IMR-90 (cell line): ENCODE measurements at regions not wholly inside any gene's neighbourhood (a gene's known extent, or its start where the extent isn't known, plus 50 kb on each side); places are given as distances from the start of the nearest gene placed in this dataset.

Source experiments
- ATAC-seq: fragments of 200-7000 bp; cut with Tn5 transposase; 2 replicates; pipeline ENCODE4 v1.9.1; 2020; ENCODE audit warnings: low read depth, mild to moderate bottlenecking, moderate library complexity
- BruUV-seq: library from RNA; stranded (reverse); fragments of 400-500 nt; replicated peaks from 2 replicates; lab custom pipeline; 2021; lab: Mats Ljungman, UMichigan
- CTCF ChIA-PET: fragments of 300-600 bp; formaldehyde crosslinking; extraction: SDS; loops from one replicate; lab custom pipeline; 2021; ENCODE audit warnings: antibody characterized with exemption; lab: Yijun Ruan, JAX
- POLR2A ChIA-PET: fragments of 300-600 bp; sonication (Branson Sonifier 250); formaldehyde crosslinking; loops from one replicate; lab custom pipeline; 2022; ENCODE audit warnings: antibody characterized with exemption; ENCODE audit not compliant: unreplicated experiment; lab: Charles Lee
- DNase-seq: peaks from one replicate; pipeline ENCODE4 v3.0.0; 2013
- H2AFZ ChIP-seq: replicated peaks from 2 replicates; pipeline ENCODE3; 2013; ENCODE audit warnings: low read length, mild to moderate bottlenecking; ENCODE audit not compliant: poor library complexity
- H2AK5ac ChIP-seq: 2 replicates; pipeline ENCODE4 v1.6.1; 2013; ENCODE audit warnings: low read depth, low read length, inconsistent platforms
- H2AK9ac ChIP-seq: replicated peaks from 2 replicates; pipeline ENCODE3; 2013; ENCODE audit warnings: mild to moderate bottlenecking, low read depth, low read length, moderate library complexity; ENCODE audit not compliant: poor library complexity
- H2BK120ac ChIP-seq: 2 replicates; pipeline ENCODE4 v1.6.1; 2013; ENCODE audit warnings: low read depth, low read length, inconsistent platforms
- H2BK15ac ChIP-seq: 3 replicates; pipeline ENCODE4 v1.6.1; 2013; ENCODE audit warnings: low read depth, low read length, inconsistent platforms
- H2BK20ac ChIP-seq: 2 replicates; pipeline ENCODE4 v1.6.1; 2013; ENCODE audit warnings: low read depth, mild to moderate bottlenecking, inconsistent platforms, low read length, moderate library complexity
- H2BK5ac ChIP-seq: 2 replicates; pipeline ENCODE4 v1.6.1; 2013; ENCODE audit warnings: mild to moderate bottlenecking, low read depth, low read length, inconsistent platforms; ENCODE audit not compliant: poor library complexity, severe bottlenecking
- H3K14ac ChIP-seq: replicated peaks from 2 replicates; pipeline ENCODE4 v1.6.1; 2013; ENCODE audit warnings: low read depth, low read length, inconsistent platforms
- H3K18ac ChIP-seq: 2 replicates; pipeline ENCODE4 v1.6.1; 2013; ENCODE audit warnings: low read depth, low read length, control low read depth
- H3K23ac ChIP-seq: 2 replicates; pipeline ENCODE4 v1.6.1; 2013; ENCODE audit warnings: low read depth, low read length, inconsistent platforms
- H3K27ac ChIP-seq: 2 replicates; pipeline ENCODE4 v1.5.1; 2013; ENCODE audit warnings: mild to moderate bottlenecking, control low read depth, low read length; ENCODE audit not compliant: insufficient read depth
- H3K27me3 ChIP-seq: 2 replicates; pipeline ENCODE4 v1.6.1; 2013; ENCODE audit warnings: low read length; ENCODE audit not compliant: control insufficient read depth, insufficient read depth
- H3K36me3 ChIP-seq: 2 replicates; pipeline ENCODE4 v1.6.1; 2013; ENCODE audit warnings: low read length, mixed read lengths; ENCODE audit not compliant: control insufficient read depth, insufficient read depth
- H3K4ac ChIP-seq: 2 replicates; pipeline ENCODE4 v1.6.1; 2013; ENCODE audit warnings: low read depth, low read length, inconsistent platforms
- H3K4me1 ChIP-seq: 2 replicates; pipeline ENCODE4 v1.6.1; 2013; ENCODE audit warnings: low read length, mixed read lengths; ENCODE audit not compliant: control insufficient read depth, insufficient read depth
- H3K4me2 ChIP-seq: 2 replicates; pipeline ENCODE4 v1.6.1; 2013; ENCODE audit warnings: low read depth, mild to moderate bottlenecking, control low read depth, low read length, moderate library complexity
- H3K4me3 ChIP-seq: 2 replicates; pipeline ENCODE4 v1.5.1; 2013; ENCODE audit warnings: low read depth, mild to moderate bottlenecking, control low read depth, low read length, moderate library complexity; ENCODE audit not compliant: insufficient read depth
- H3K56ac ChIP-seq: 2 replicates; pipeline ENCODE4 v1.6.1; 2013; ENCODE audit warnings: low read length, inconsistent platforms; ENCODE audit not compliant: insufficient read depth; ENCODE audit errors: extremely low read depth
- H3K79me1 ChIP-seq, 2 experiments: 2 replicates each; pipeline ENCODE4 v1.6.1; 2013; ENCODE audit warnings: low read length in 2 of 2, inconsistent platforms in 1 of 2, low read depth in 1 of 2
- H3K9ac ChIP-seq: 2 replicates; pipeline ENCODE4 v1.6.1; 2013; ENCODE audit warnings: low read depth, low read length, control low read depth
- H3K9me1 ChIP-seq: 2 replicates; pipeline ENCODE4 v1.6.1; 2013; ENCODE audit warnings: low read length, inconsistent platforms; ENCODE audit not compliant: insufficient read depth
- H3K9me3 ChIP-seq: 2 replicates; pipeline ENCODE4 v1.6.1; 2013; ENCODE audit warnings: low read length; ENCODE audit not compliant: control insufficient read depth, insufficient read depth
- H4K20me1 ChIP-seq: 2 replicates; pipeline ENCODE4 v1.6.1; 2013; ENCODE audit warnings: low read length, inconsistent platforms; ENCODE audit not compliant: insufficient read depth
- H4K5ac ChIP-seq: 2 replicates; pipeline ENCODE4 v1.6.1; 2013; ENCODE audit warnings: mild to moderate bottlenecking, low read depth, low read length, control low read depth
- H4K8ac ChIP-seq, 2 experiments: 2 replicates each; pipeline ENCODE4 v1.6.1; 2013; ENCODE audit warnings: low read depth in 2 of 2, low read length in 2 of 2, control low read depth in 1 of 2, inconsistent platforms in 1 of 2
- H4K91ac ChIP-seq: 2 replicates; pipeline ENCODE4 v1.6.1; 2013; ENCODE audit warnings: low read depth, low read length, inconsistent platforms; ENCODE audit not compliant: insufficient read depth
- BHLHE40 ChIP-seq: fragments of 150-350 bp; IDR thresholded peaks from 2 replicates; pipeline ENCODE4 v1.6.1; 2016; ENCODE audit warnings: mild to moderate bottlenecking, low read depth, low read length
- CEBPB ChIP-seq: IDR thresholded peaks from 2 replicates; pipeline ENCODE4 v1.6.1; 2012; ENCODE audit warnings: low read depth, low read length, improper control_type of control experiment
- CHD1 ChIP-seq: IDR thresholded peaks from 2 replicates; pipeline ENCODE4 v1.6.1; 2012; ENCODE audit warnings: low read depth, low read length, improper control_type of control experiment
- CTCF ChIP-seq: conservative IDR thresholded peaks from 2 replicates; pipeline ENCODE4 v1.5.1; 2012; ENCODE audit warnings: mild to moderate bottlenecking, low read depth, low read length, improper control_type of control experiment
- ELK1 ChIP-seq: fragments of 150-350 bp; IDR thresholded peaks from 2 replicates; pipeline ENCODE4 v1.6.1; 2016; ENCODE audit warnings: low read depth, mild to moderate bottlenecking, low read length, moderate library complexity, borderline replicate concordance
- FOS ChIP-seq: fragments of 150-350 bp; IDR thresholded peaks from 2 replicates; pipeline ENCODE4 v1.6.1; 2016; ENCODE audit warnings: low read depth, low read length
- MAFK ChIP-seq: IDR thresholded peaks from 2 replicates; pipeline ENCODE4 v1.6.1; 2012; ENCODE audit warnings: low read depth, low read length, improper control_type of control experiment
- MAZ ChIP-seq: IDR thresholded peaks from 2 replicates; pipeline ENCODE4 v1.6.1; 2012; ENCODE audit warnings: low read depth, mild to moderate bottlenecking, low read length, improper control_type of control experiment, moderate library complexity, borderline replicate concordance
- MXI1 ChIP-seq: IDR thresholded peaks from 2 replicates; pipeline ENCODE4 v1.6.1; 2012; ENCODE audit warnings: low read depth, mild to moderate bottlenecking, low read length, moderate library complexity, borderline replicate concordance
- NFE2L2 ChIP-seq: fragments of 150-350 bp; IDR thresholded peaks from 2 replicates; pipeline ENCODE4 v1.6.1; 2016; ENCODE audit warnings: low read depth, mild to moderate bottlenecking, low read length
- POLR2A ChIP-seq: IDR thresholded peaks from 2 replicates; pipeline ENCODE4 v1.6.1; 2012; ENCODE audit warnings: mild to moderate bottlenecking, low read depth, low read length
- RAD21 ChIP-seq: IDR thresholded peaks from 2 replicates; pipeline ENCODE4 v1.6.1; 2012; ENCODE audit warnings: low read length, improper control_type of control experiment
- RCOR1 ChIP-seq: IDR thresholded peaks from 2 replicates; pipeline ENCODE4 v1.6.1; 2012; ENCODE audit warnings: mild to moderate bottlenecking, low read length, improper control_type of control experiment; ENCODE audit not compliant: insufficient replicate concordance
- RFX5 ChIP-seq: IDR thresholded peaks from 2 replicates; pipeline ENCODE4 v1.8.0; 2012; ENCODE audit warnings: low read depth, mild to moderate bottlenecking, low read length, moderate library complexity
- SMC3 ChIP-seq: fragments of 150-350 bp; IDR thresholded peaks from 2 replicates; pipeline ENCODE4 v1.6.1; 2016; ENCODE audit warnings: low read depth, mild to moderate bottlenecking, antibody characterized with exemption, low read length, moderate library complexity
- WGBS, 2 experiments: methylation state at CpG; one replicate each; pipeline versions ENCODE4 v1.1.5 to v1.1.7; 2013; ENCODE audit warnings: missing lambda C conversion rate in 2 of 2; ENCODE audit not compliant: insufficient read length in 1 of 2; ENCODE audit errors: extremely low coverage in 2 of 2; 5-methylcytosine and 5-hydroxymethylcytosine counted together
- dilution Hi-C: fragments of 300-500 bp; cut with HindIII; formaldehyde crosslinking; loops from one replicate; pipeline ENCODE4 v1.14.3; 2018; ENCODE audit warnings: low sequenced_read_pairs; ENCODE audit not compliant: unreplicated experiment
- in situ Hi-C: fragments of 300-500 bp; cut with MboI; formaldehyde crosslinking; loops from 3 replicates; pipeline ENCODE4 v1.14.3; 2019; ENCODE audit warnings: low sequenced_read_pairs, inconsistent platforms, mixed read lengths
- intact Hi-C: fragments of 100-400 bp; cut with micrococcal nuclease; formaldehyde crosslinking; loops from 2 replicates; pipeline ENCODE4 v1.10.0; 2022
- TF ChIP-seq, protein P1 (sequence below): fragments of 150-350 bp; IDR thresholded peaks from 2 replicates; pipeline ENCODE4 v1.6.1; 2017; ENCODE audit warnings: mild to moderate bottlenecking, antibody characterized with exemption, low read length, low read depth

DNA sequence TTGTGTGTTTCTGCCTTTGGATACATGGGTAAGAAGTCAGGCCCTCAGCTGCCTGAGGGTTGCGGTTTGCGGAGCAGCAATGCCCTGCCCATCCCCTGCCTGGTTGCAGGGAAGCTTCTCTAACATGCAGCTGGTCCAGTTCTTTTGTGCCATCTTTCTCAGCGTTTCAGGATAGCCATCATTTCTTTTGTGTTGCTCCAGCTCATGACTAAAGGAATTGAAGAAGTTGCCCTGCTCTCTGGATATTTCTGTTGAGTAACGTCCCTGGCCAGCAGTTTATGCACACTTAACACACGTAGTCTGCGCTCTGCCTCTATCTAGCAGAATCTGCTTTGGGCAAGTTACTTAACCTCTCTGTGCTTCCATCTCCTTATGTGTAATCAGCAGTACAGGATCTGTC is 62.1 kb downstream of the DOP1B start:
- 93% methylated on average over 3 of the region's 6 CpGs; no CpG with 5 or more reads in 1 of the 2 experiments for WGBS, 2 experiments
- Histone ChIP-seq H2BK5ac (no peak overlapping the region), H4K20me1 (no peaks in the 10 kb centered on the region), H2BK20ac (no peak overlapping the region), H2AFZ (no peak overlapping the region), H3K9ac (no peak overlapping the region), H3K14ac (no peak overlapping the region), H3K27me3 (no peaks in the 10 kb centered on the region), H3K4ac (no peak overlapping the region), H2BK15ac (no peak overlapping the region), H3K18ac (no peak overlapping the region), H3K4me1 (no peaks in the 10 kb centered on the region), H3K9me1 (peaks cover 2% of the 10 kb centered on the region; the same call in 1 of the 2 replicates), H3K56ac (no peak overlapping the region), H3K79me1 (peaks cover 0 to 8% of the 10 kb centered on the region in 2 experiments; a peak in 1 of 4 replicates), H3K36me3 (peaks cover 5% of the 10 kb centered on the region), H4K5ac (no peak overlapping the region), H4K8ac (no peak overlapping the region), H3K23ac (no peak overlapping the region), H3K4me2 (no peak overlapping the region), H2BK120ac (no peak overlapping the region), H2AK5ac (no peak overlapping the region), H3K27ac (no peak overlapping the region), H3K9me3 (no peaks in the 10 kb centered on the region), H3K4me3 (no peak overlapping the region), H4K91ac (no peak overlapping the region), H2AK9ac (no peak overlapping the region)
- ChIA-PET CTCF (interaction anchor here (0.6 kb wide), 1 partner anchor 135 kb away, joined by 3 read pairs; no protein-coding TSS in a partner anchor), POLR2A (no interaction called here)
- intact Hi-C loops: no loop called here
- dilution Hi-C loops: no loop called here
- ATAC-seq: no peak
- TF ChIP-seq MXI1: no peak
- no peak for TF ChIP-seq RAD21
- no peak for TF ChIP-seq RCOR1
- TF ChIP-seq ELK1: no peak
- no peak for TF ChIP-seq POLR2A
- no peak for TF ChIP-seq NFE2L2
- no peak for TF ChIP-seq BHLHE40
- no peak for TF ChIP-seq CEBPB
- no peak for TF ChIP-seq CTCF
- TF ChIP-seq, protein P1, sequence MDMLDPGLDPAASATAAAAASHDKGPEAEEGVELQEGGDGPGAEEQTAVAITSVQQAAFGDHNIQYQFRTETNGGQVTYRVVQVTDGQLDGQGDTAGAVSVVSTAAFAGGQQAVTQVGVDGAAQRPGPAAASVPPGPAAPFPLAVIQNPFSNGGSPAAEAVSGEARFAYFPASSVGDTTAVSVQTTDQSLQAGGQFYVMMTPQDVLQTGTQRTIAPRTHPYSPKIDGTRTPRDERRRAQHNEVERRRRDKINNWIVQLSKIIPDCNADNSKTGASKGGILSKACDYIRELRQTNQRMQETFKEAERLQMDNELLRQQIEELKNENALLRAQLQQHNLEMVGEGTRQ: no peak
- no peak for TF ChIP-seq MAFK
- TF ChIP-seq RFX5: no peak
- TF ChIP-seq FOS: no peak
- TF ChIP-seq SMC3: no peak
- TF ChIP-seq MAZ: no peak
- TF ChIP-seq CHD1: no peak
- in situ Hi-C loops: no loop called here
- BruUV-seq: no TSS peak
- no peak for DNase-seq
